GM12865 (cell line): ENCODE measurements at regions not wholly inside any gene's neighbourhood (a gene's known extent, or its start where the extent isn't known, plus 50 kb on each side); places are given as distances from the start of the nearest gene placed in this dataset.

Source experiments
- DNase-seq: peaks from one replicate; pipeline ENCODE4 v3.0.0; 2010; ENCODE audit warnings: low read depth
- H3K4me3 ChIP-seq: 2 replicates; pipeline ENCODE4 v1.5.1; 2011; ENCODE audit warnings: mild to moderate bottlenecking, low read depth, low read length, control low read depth
- CTCF ChIP-seq: IDR thresholded peaks from 2 replicates; pipeline ENCODE4 v1.5.1; 2011; ENCODE audit warnings: low read length, control low read depth, low read depth, inconsistent platforms; ENCODE audit not compliant: insufficient read depth; ENCODE audit errors: missing control alignments

DNA sequence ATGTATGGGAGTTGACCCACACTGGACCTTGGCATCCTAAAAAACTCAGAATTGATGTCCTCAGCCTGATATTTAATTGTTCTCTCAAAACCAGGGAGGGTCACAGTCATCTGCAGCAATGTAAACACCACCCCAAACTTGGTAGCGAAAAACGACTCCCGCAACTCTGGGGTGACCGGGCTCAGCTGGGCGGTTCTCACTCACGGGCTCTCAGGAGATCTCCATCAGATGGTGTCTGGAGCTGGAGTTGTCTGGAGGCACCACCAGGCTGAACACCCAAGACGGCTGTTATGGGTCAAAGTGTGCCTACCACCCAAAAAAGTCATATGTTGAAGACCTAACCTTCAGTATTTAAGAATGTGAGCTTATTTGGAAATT is 50.9 kb upstream of the NXT1 start:
- no peak for DNase-seq
- TF ChIP-seq CTCF = no peak
- no peak overlapping the region for H3K4me3 ChIP-seq

DNA sequence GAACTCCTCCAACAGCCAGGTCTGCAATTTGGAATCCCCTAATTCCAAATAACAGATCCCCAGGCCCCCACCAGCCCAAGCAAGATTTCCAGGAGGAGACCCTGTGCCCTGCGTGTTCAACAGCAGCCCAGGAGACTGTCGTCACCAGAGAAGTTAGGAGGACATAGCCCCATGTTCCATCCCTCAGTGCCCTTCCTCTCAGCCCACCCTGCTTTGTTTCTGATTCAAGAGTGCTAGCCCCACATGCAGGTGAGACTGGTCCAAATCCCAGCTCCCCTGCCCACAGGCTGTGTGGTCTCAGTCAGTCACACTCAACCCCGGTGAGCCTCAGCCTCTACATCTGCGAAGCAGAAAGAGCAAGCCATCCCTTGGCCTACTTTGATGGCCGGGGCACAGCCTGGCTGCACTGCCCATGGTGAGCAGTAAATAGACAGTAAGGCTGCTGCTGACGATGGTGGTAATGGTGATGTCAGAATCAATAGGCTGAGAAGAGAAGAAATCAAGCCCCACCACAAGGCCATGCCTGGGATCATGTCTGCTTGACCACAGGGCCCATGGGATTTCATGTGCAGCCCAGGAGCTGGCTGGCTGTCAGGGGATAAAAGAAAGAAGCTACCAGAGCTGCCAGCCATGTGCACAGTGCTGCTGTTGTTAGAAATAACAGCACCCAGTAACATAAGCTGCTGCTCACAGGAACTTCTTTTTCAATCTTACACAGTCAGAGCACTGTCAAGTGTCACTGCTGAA is 51.5 kb upstream of the NXT1 start:
- TF ChIP-seq CTCF = no peak
- DNase-seq = no peak
- no peak overlapping the region for H3K4me3 ChIP-seq

- no peak for DNase-seq
- TF ChIP-seq CTCF = no peak
- no peak overlapping the region for H3K4me3 ChIP-seq
Measured at GRCh38 chr20:23298155-23298554, 52.4 kb upstream of the NXT1 start.

- DNase-seq = no peak
- H3K4me3 ChIP-seq = no peak overlapping the region
- TF ChIP-seq CTCF = no peak
Measured at GRCh38 chr20:23296841-23297701, 53.5 kb upstream of the NXT1 start.

- no peak for DNase-seq
- TF ChIP-seq CTCF = no peak
- H3K4me3 ChIP-seq = no peak overlapping the region
Measured at GRCh38 chr20:23295934-23296333, 54.7 kb upstream of the NXT1 start.

- H3K4me3 ChIP-seq = no peak overlapping the region
- no peak for TF ChIP-seq CTCF
- no peak for DNase-seq
Measured at GRCh38 chr20:23294671-23295070, 55.9 kb upstream of the NXT1 start.
